Esophagus mucosa (tissue), 1 donor: ENCODE measurements at regions not wholly inside any gene's neighbourhood (a gene's known extent, or its start where the extent isn't known, plus 50 kb on each side); places are given as distances from the start of the nearest gene placed in this dataset.
A peak's percentile ranks its signal among the peaks of the same experiment; 100 is the strongest.

Experiments
- ATAC-seq: fragments of 200-7000 bp; cut with Tn5 transposase; one replicate; pipeline ENCODE4 v1.9.1; 2020
- donor health status: DM: yes; HTN: yes; CAD: no.

DNA sequence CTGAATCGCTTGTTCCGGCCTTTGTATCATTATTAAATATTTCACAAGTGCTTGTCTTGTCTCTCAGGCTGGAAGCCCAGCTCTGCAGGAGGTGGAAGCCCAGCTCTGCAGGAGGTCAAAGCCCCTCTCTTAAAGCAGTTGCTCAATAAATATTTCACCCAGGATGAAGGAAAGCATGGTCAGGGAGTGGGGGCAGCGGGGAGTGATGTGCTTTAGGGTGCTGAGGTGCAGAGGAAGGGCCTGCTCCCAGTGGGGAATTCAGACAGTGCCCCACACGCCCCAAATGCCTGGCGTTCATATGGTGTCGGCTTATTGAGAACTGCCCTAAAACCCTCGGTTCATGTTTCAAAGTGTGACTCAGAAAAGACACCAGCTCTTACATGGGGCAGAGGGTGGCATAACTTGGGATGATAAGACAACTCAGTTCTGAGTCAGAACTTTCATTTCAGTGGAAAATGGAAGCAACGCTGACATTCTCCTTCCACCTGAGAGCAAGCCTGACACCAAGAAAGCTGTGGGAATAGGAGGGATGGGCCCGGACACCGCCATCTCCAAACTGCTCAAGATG, 114.3 kb upstream of the DAP start:
- ATAC-seq: no peak

DNA sequence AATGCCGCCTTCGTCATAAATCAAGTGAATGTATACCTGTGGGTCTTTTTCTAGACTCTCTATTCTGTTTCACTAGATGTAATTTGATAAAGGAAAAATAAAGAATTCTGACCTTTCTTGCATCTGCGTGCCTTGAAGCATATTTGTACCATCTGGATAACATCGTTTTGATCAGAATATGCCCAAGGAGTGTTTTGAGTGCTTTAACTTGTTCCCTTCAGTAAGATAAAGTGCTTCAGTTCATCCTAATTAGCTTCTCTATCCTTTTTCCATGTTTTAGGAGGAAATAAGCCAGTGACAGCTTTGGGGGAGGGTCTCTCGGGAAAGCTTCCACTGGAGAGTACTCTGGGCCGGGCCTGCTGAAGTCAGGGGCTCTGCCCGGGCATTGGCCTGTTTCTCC, 113.5 kb upstream of the DAP start:
- no peak for ATAC-seq

DNA sequence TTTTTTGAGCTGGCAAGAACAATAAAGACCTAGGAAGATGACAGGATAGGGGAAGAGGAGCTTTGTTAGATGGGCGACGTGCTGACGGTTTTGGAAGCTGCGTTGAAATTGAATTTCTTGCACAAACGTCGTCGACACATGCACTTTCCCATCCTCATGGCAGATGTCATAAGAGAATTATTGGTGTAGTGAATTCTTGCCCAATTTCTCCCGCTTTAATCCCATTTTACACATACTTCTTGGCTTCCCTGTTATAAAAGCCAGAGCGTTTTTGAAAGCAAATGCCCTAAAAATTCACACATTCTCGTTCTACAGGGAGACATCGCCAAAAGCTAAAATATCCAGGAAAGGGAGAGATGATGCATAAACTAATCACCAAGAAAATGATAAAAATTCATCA, 109.8 kb upstream of the DAP start:
- ATAC-seq: no peak

DNA sequence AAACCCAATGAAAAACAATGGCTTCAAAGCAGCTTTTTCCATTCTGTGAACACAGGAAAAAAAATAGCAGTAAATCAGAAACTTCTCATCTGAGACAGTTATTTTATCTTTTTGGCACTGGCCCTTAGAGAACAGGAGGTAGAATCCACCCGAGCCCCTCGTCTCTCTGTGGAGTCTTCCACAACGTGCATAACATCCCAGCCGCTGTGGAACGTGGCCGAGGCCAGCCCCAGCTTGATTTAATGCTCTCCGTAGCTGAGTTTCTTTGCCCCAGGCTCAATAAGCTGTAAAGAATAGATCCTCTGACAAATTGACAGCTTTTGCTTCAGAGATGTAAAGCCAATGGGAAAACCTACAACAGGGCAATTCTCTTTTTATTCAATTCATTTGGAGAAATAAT, 107.9 kb upstream of the DAP start:
- no peak for ATAC-seq

DNA sequence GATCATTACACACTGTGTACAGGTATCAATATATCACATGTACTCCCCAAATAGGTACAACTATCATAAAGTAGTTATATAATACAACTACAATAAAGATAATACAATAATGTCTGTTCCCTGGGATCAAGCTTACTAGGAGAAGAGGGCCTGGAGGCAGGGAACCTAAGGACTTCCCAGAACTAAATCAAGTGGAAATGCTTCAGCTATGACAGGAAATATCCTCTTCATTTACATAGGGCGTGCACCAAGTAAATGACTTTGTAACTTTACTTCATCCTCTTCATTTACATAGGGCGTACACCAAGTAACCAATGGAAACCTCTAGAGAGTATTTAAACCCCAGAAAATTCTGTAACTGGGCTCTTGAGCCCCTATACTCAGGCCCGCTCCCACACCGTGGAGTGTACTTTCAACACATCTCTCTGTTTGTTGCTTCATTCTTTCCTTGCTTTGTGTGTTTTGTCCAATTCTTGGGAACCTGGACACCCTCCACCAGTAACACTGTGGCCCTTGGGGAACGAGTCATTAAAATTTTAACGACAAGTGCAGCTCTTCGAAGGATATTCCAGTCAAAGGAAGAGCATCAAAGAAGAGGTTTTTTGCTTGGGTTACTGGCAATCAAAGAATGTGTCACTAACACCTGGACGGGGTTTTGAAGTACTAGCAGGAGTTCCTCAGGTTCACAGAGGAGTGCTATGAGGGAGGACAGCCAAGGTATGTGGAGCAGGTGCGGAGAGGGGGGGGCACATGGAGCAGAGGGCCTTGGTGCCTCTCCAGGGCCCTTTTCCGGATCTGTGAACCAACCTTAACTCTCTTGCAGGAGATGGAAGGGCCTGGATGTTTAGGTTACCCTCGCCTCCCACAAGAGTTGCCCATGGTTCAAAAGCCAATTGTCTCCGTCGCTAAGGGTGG, 106.6 kb upstream of the DAP start:
- no peak for ATAC-seq

DNA sequence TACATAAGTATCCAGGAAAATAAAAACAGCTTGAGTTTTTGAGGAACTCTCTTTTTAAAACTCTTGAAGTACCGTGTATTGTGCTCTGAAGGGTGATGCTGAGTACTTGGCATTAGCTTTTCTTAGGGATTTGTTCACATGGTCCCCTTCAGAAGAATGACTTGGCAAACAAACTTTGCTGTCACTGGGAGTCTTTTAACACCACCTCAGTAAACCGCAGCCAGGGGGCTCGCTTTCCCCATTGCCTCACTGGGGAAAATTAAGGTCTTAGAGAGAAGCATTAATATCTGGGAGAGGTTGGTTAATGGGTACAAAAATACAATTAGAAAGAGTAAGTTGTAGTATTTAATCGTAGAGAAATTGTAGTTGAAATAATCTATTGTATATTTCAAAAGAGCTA, 105.9 kb upstream of the DAP start:
- ATAC-seq: no peak

DNA sequence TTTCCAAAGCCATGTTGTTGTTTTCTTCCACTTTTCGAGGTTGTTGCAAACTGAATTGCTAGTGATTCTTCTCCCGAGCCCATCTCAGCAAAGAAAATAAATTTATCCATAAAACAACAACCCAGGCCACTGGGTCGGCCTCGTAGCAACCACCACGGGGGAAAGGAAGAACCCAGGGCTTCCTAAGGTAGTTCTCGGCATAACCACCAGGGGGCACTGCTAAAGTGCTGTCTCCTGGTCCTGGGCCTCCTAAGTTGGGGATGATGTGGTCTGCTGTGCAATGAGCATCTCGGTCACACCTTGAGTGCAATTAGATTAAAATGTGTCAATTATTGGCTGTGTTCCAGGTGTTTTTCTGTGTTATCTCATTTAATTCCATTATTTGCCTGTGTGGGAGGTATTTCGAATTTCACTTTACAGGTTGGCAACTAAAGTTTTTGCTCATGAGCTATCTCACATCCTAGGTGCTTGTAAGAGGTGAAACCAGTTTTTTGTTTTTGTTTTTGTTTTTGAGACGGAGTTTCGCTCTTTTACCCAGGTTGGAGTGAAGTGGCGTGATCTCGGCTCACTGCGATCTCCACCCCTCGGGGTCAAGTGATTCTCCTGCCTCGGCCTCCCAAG, 102.8 kb upstream of the DAP start:
- ATAC-seq: peak; percentile 73

DNA sequence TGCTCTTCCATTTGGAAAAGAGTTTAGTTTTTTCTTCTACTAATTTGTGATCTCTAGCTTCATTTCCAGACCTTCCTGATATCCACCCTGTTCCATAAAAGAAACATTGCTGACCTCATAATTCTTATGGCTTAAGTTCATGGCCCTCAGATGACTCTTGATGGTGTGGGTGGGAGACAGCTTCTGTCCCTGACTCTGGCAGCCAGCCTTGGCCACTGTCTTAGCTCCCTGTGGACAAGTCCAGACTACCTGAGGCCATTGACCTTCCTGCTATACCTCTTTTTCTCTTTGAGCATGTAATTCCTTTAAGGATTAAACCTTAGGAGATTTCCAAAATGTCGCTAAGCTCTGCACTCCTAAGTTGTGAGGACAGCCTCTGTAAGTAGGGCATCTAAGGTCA, 101.1 kb upstream of the DAP start:
- ATAC-seq: no peak

DNA sequence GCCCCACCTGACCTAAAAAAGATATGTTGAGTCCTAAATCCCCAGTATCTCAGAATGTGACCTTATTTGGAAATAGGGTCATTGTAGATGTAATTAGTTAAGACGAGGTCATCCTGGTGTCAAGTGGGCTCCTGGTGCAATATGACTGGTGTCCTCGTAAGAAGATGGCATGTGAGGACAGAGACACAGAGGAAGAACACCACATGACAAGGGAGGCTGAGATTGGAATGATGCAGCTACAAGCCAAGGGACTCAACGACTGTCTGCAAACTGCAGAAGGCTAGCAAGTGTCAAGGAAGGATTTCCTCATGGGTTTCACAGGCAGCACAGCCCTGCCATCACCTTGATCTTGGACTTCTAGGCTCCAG, 100.4 kb upstream of the DAP start:
- no peak for ATAC-seq

DNA sequence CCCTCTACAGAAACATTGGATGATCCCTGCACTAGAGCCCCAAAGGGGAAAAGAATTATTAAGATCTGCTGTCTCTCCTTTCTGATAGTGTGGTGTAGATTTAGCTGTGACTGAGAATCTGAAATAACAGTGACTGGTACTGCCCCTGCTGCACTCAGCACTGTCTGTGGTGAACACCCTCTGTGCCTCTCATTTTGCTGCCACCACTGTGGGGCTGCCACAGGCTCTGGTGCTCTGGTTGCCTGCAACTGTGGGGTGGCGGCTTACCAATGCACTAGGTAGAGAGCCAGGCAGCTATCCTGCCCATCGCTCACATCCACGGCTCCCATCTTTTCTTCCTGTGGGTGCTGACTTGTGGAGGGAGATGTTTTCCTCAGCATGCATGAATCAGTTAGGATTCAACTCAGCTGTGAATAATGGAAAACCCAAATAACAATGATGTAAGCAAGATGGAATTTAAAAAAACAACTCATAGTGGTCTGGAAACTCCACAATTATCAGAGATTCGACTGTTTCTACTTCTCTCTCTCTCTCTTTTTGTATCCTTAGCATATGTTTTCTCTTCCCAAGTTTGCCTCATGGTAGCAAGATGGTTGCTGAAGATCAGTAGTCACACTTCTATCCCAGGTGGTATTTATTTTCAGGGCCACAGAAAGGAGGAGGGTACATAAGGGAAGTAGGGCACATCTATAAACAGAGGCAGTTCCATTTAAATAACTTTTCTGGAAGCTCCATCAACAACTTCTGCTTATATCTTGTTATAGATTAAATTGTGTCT, 99.8 kb upstream of the DAP start:
- ATAC-seq: no peak

DNA sequence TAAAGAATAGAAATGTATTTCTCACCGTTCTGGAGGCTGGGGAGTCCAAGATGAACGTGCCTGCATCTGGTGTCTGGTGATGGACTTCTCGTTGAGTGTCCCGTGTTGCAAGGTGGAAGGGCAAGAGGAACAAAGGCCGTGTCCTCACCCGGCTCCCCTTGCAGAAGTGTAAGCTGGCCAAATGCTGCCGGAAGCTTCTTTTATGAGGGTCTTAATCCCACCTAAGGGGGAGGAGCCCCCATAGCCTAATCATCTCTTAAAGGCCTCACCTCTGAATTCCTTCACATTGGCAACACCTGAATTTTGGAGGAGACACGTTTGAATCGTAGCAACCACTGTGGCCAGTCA, 99.1 kb upstream of the DAP start:
- no peak for ATAC-seq

DNA sequence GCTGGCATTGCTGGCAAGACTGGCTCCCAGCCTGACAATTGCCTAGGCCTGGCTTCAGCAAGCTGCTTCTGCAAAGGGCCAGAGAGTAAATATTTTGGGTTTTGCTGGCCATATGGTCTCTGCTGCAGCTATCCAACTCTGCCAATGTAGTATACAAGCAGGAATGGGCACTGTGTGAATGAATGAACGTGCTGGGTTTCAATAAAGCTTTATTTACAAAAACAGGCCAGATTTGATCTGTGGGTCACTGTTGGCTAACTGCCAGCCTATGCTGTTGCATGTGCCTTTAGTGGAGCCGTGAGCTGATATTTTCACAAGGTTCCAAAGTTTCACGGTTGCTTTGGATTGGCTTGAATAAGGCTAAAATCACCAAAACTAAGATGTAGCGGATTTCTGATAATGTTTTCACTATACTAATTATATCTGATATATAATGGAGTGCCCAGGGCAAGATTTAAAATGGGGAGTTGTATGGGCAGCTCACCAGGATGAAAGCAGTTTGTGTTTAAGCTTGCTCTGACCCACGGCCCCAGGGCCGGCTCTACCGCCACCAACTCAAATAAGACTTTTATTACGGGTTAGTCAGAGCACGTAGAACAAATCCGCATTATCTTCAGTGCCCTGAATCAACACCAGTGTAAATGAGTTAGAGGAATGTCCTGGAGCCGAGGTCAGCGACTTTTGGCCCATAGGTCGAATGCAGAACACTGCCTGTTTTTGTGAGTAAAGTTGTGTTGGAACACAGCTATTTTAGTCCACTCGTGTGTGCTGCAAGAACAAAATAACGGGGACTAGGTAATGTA, 98.6 kb upstream of the DAP start:
- no peak for ATAC-seq

DNA sequence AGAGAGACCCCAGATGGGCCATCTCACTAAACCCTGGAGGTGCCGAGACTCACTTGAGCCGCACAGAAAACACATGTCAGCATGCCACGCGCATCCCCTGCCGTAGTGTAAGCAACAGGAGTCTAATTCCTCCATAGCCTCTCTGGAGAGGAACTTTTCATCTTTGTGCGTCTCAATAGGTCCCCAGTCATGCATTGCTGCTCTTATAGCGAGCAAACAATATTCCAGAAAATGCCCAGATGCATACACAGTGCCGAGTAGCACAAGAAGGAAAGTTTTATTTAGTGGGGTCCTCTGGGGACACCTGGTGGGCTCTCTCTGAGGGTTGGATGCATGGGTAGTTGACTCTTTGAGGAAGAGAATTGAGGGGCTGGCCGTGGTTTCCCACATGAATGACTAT, 97.9 kb upstream of the DAP start:
- ATAC-seq: no peak

DNA sequence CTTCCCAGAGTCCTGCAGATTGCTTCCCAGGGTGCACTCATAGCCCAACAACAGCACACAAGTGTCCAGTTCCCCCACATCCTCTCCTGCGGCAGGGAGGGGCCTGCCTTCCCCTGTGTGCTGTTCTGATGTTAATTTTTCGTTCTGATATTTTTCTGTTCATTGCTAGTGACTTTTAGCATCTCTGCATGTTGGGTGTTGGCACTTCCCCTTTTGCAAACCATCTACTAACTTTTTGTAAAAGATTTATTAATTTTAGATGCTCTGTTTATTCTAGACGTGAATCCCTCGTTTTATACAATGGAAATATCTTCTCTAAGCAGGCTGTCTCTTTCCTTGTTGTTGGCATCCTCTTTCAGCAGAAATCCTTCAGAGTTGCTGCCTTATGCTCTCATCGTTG, 97.3 kb upstream of the DAP start:
- no peak for ATAC-seq

DNA sequence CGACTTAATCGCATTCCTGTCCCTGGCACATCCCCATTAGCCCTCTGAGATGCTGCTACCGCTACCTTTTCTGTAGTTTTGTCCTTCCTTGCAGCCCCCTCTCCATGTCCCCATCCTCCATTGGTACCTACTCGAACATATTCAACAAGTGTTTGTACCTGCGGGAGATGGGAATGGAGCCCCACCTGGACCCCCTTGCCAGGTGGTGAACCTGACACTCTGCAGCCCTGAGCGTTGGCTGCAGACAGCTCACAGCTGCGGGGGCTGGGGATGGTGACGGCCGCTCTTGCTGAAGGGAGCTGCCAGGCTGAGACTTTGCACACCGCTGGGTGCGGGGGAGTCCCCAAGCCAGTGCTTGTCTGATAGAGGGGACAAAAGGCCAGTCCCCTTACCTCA, 96.3 kb upstream of the DAP start:
- ATAC-seq: no peak

DNA sequence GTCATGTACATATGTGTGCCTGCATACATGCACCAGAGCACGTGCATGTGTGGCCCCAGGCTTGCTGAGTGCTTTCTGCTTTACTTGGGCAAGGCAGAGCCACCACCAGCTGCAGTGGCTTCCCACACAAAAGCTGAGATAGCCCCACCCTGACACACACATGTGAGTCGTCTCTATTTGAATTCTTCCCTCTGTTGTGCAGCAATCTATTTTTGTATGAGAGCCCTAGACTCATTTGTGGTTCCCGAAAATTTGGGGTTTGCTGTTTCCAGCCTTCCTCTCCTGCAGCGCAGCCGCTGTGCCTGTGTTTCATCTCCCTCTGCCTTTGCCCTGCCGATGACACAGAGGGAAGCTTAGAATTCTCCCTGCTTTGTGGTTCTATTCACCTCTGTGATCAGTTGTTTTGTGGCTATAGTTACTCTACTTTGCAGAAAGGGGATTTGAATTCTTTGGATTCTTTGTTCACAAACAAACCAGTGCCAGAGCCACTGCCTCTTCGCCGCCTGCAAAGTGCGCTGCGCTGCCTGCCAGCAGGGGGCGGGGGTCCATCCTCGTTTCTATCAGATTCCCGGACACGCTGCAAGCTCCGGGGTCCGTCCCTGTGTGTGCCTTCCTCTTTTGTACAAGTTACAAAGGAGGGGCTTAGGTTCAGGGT, 95.8 kb upstream of the DAP start:
- ATAC-seq: no peak

DNA sequence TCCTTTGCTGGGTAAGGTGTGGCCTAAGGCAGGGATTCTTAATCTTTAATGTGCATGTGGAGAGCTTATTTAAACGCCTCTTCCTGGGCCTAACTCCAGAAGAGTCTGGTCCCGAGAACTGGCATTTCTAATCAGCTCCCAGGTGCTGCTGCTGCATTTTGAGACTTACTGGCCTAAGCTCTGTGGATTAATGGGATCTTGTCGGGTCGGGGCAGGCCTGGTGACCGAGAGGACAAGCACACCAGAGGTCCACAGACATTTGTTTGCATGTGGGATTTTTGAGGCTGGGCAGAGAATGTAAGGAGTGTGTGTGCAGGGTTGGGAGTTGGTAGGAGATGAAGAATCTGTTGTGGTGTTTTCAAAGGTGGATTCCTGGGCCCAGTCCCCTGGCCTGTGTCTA, 95.0 kb upstream of the DAP start:
- ATAC-seq: no peak

DNA sequence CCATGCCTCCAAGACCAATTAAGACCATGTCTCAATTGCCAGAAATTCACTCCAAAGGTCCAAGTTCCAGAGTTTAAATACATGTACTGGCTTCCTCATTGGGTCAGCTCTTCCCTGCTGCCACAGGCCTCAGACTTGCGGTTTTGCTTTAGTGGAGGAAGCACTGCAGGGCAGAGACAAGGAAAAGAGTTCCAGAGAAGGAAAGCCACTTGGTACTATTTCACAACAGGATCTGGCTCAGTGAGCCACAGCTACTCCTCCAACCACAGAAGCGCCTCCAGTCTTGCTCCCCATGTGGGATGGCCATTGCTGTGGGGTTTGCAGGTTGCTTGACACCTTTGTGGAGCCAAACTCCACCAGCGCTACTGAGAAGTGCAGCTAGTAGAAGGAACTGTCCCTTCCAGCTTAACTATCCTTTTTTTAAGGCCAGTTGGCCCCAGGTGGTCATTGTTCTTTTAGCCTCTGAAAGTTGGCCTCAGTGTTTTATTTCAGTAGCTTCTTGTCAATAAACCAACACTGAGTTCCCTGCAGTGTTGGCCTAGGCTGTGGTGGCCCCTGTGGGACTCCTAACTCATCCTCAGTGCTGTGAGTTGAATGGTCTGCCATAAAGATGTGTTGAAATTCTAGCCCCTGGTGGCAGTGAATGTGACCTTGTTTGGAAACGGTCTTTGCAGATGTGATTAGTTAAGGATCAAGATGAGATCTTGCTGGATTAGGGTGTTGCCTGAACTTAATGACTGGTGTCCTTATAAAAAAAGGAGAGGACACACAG, 93.7 kb upstream of the DAP start:
- ATAC-seq: no peak

DNA sequence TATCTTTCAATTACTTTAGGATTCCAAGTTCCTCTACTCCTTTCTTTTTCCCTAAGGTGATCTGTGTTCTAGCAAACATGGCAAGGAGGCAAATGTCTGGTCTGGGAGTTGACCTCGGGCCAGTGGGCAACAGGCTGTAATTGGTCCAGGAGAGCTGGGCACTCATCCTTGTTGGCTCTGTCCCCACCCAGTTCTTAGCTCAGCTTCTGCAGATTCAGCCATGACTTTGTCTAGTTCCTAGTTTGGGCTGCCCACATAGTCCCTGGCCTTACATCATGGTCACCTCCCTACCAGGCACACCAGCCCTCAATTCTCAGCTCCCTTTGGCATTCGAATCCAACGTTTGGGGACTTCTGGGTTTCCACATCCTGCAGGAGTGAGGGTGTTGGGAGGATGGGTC, 92.1 kb upstream of the DAP start:
- no peak for ATAC-seq

DNA sequence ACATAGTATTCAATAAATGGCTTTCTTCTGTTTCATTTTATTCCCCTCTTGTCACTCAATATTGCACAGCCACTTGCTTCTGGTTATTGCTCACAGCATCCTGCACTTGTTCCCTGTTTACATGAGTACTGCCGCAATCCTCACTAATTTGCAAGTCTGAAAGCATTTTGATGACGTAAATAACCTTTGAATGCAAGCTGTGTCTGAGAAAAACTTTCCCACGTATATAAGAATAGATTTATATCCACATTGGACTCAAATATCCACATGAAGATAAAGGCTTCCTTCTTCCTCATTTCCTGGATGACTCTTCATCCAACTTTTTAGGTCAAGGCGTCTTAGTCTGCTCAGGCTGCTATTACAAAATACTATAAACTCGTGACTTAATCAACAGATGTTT, 88.2 kb upstream of the DAP start:
- no peak for ATAC-seq

DNA sequence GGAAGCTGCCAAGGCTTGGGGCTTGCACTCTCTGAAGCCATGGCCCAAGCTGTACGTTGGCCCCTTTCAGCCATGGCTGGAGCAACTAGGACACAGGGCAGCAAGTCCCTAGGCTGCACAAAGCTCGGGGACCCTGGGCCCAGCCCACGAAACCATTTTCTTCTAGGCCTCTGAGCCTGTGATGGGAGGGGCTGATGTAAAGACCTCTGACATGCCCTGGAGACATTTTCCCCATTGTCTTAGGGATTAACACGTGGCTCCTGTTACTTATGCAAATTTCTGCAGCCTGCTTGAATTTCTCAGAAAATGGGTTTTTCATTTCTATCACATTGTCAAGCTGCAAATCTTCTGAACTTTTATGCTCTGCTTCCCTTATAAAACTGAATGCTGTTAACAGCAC, 83.0 kb upstream of the DAP start:
- ATAC-seq: no peak
